ENCODE measurements at regions not wholly inside any gene's neighbourhood (a gene's known extent, or its start where the extent isn't known, plus 50 kb on each side); places are given as distances from the start of the nearest gene placed in this dataset.

GRCh38 chr18:77422974-77423867 is 173.6 kb downstream of the GALR1 start:
- Histone ChIP-seq H3K27ac (ENCODE audit: low read depth in 1 of 2, low read length in 2 of 2) (no peak overlapping the region), H3K36me3 (replicated peaks in 1 of 2; ENCODE audit: control insufficient read depth in 1 of 2, insufficient read depth in 2 of 2, low read length in 2 of 2) (no peaks in the 10 kb centered on the region), H2AFZ (ENCODE audit: insufficient read depth, low read depth, low read length, poor library complexity, severe bottlenecking) (no peak overlapping the region), H3K4me3 (replicated peaks in 1 of 3; ENCODE audit: low read depth in 2 of 3, low read length in 3 of 3) (no peak overlapping the region), H3K9ac (ENCODE audit: insufficient read depth, low read length, poor library complexity, severe bottlenecking) (no peak overlapping the region), H4K20me1 (ENCODE audit: insufficient read depth, low read length) (no peaks in the 10 kb centered on the region), H3K4me2 (replicated peaks; ENCODE audit: extremely low read depth, low read length, poor library complexity, severe bottlenecking) (no peak overlapping the region), H3K9me3 (replicated peaks in 1 of 2; ENCODE audit: control insufficient read depth in 1 of 2, insufficient read depth in 1 of 2, low read length in 2 of 2) (no peaks in the 10 kb centered on the region), H3K27me3 (ENCODE audit: control insufficient read depth in 2 of 2, insufficient read depth in 2 of 2, low read length in 2 of 2) (no peaks in the 10 kb centered on the region), H3K4me1 (ENCODE audit: control insufficient read depth in 1 of 2, insufficient read depth in 2 of 2, low read length in 2 of 2) (no peaks in the 10 kb centered on the region), H3K79me2 (ENCODE audit: insufficient read depth, low read length) (no peaks in the 10 kb centered on the region)
- H3K4me1 Mint-ChIP-seq = no peaks in the 10 kb centered on the region
- intact Hi-C loops (cut with micrococcal nuclease) = no loop called here
- 0% methylated on average over 1 of the region's 7 CpGs for WGBS (ENCODE audit: insufficient coverage)
- no peaks in the 10 kb centered on the region for H3K36me3 Mint-ChIP-seq
- no peak for DNase-seq
- TF ChIP-seq CTCF (IDR thresholded peaks at IDR 0.05) = peak; percentile 13
- peaks cover 0 to 2% (median 0%) of the 10 kb centered on the region in 3 donors for H3K27me3 Mint-ChIP-seq (ENCODE audit: low read depth in 3 of 3)
- peaks cover 0 to 8% (median 0%) of the 10 kb centered on the region in 7 donors for H3K9me3 Mint-ChIP-seq
- no peak overlapping the region for H3K4me3 Mint-ChIP-seq
- H3K27ac Mint-ChIP-seq = no peak overlapping the region

GRCh38 chr18:77433076-77433475 is 183.4 kb downstream of the GALR1 start:
- H3K27ac ChIP-seq (ENCODE audit: low read depth in 1 of 2, low read length in 2 of 2) = no peak overlapping the region
- H3K9me3 Mint-ChIP-seq = peaks cover 0 to 6% (median 2%) of the 10 kb centered on the region in 7 donors
- WGBS (ENCODE audit: insufficient coverage) = no CpG with 5 or more reads among the region's 1 CpG
- no peak overlapping the region for H3K27ac Mint-ChIP-seq
- H2AFZ ChIP-seq (ENCODE audit: insufficient read depth, low read depth, low read length, poor library complexity, severe bottlenecking) = no peak overlapping the region
- H3K4me3 Mint-ChIP-seq = no peak overlapping the region
- no peak for TF ChIP-seq CTCF (IDR thresholded peaks at IDR 0.05)
- DNase-seq = no peak
- no peaks in the 10 kb centered on the region for H3K36me3 Mint-ChIP-seq
- H3K4me3 ChIP-seq (replicated peaks in 1 of 3; ENCODE audit: low read depth in 2 of 3, low read length in 3 of 3) = no peak overlapping the region
- no peaks in the 10 kb centered on the region for H4K20me1 ChIP-seq (ENCODE audit: insufficient read depth, low read length)
- H3K9me3 ChIP-seq (replicated peaks in 1 of 2; ENCODE audit: control insufficient read depth in 1 of 2, insufficient read depth in 1 of 2, low read length in 2 of 2) = no peaks in the 10 kb centered on the region
- H3K9ac ChIP-seq (ENCODE audit: insufficient read depth, low read length, poor library complexity, severe bottlenecking) = no peak overlapping the region
- H3K27me3 ChIP-seq (ENCODE audit: control insufficient read depth in 2 of 2, insufficient read depth in 2 of 2, low read length in 2 of 2) = no peaks in the 10 kb centered on the region
- no peaks in the 10 kb centered on the region for H3K36me3 ChIP-seq (replicated peaks in 1 of 2; ENCODE audit: control insufficient read depth in 1 of 2, insufficient read depth in 2 of 2, low read length in 2 of 2)
- H3K27me3 Mint-ChIP-seq (ENCODE audit: low read depth in 3 of 3) = peaks cover 2 to 5% (median 5%) of the 10 kb centered on the region in 3 donors
- no peaks in the 10 kb centered on the region for H3K4me1 Mint-ChIP-seq
- no peak overlapping the region for H3K4me2 ChIP-seq (replicated peaks; ENCODE audit: extremely low read depth, low read length, poor library complexity, severe bottlenecking)
- intact Hi-C loops (cut with micrococcal nuclease) = no loop called here
- H3K4me1 ChIP-seq (ENCODE audit: control insufficient read depth in 1 of 2, insufficient read depth in 2 of 2, low read length in 2 of 2) = no peaks in the 10 kb centered on the region
- no peaks in the 10 kb centered on the region for H3K79me2 ChIP-seq (ENCODE audit: insufficient read depth, low read length)
